Upper lobe of right lung (tissue), 1 donor: ENCODE measurements at regions not wholly inside any gene's neighbourhood (a gene's known extent, or its start where the extent isn't known, plus 50 kb on each side); places are given as distances from the start of the nearest gene placed in this dataset.
A peak's percentile ranks its signal among the peaks of the same experiment; 100 is the strongest.

Source experiments
- ATAC-seq: fragments of 200-7000 bp; cut with Tn5 transposase; one replicate; pipeline ENCODE4 v1.9.1; 2020; ENCODE audit warnings: mild to moderate bottlenecking, moderate library complexity
- DNase-seq: peaks from one replicate; pipeline ENCODE4 v3.0.0-alpha.2; 2020
- H3K27ac ChIP-seq: fragments of 200-600 bp; one replicate; pipeline ENCODE4 v1.8.0; 2022
- H3K27me3 ChIP-seq: fragments of 200-600 bp; one replicate; pipeline ENCODE4 v1.8.0; 2022; ENCODE audit warnings: mild to moderate bottlenecking
- H3K36me3 ChIP-seq: fragments of 200-600 bp; one replicate; pipeline ENCODE4 v1.8.0; 2022
- H3K4me1 ChIP-seq: fragments of 200-600 bp; one replicate; pipeline ENCODE4 v1.8.0; 2022
- H3K4me3 ChIP-seq: fragments of 200-600 bp; one replicate; pipeline ENCODE4 v1.8.0; 2022; ENCODE audit warnings: mild to moderate bottlenecking
- H3K9me3 ChIP-seq: fragments of 200-600 bp; one replicate; pipeline ENCODE4 v1.8.0; 2022
- CTCF ChIP-seq: fragments of 200-600 bp; IDR thresholded peaks from one replicate; pipeline ENCODE4 v1.8.0; 2022; ENCODE audit warnings: antibody characterized with exemption
- intact Hi-C: fragments of 100-400 bp; cut with DNase I; formaldehyde crosslinking; loops from one replicate; pipeline ENCODE4 v1.11.0; 2022
- donor health status: DM: no; HTN: yes; CAD: no; lungs with severe emphysema.

GRCh38 chr5:52708463-52708862 is 79.3 kb upstream of the ITGA1 start:
- peak overlapping the region; percentile 9 for H3K27ac ChIP-seq
- no peak overlapping the region for H3K4me3 ChIP-seq
- no peak for DNase-seq
- intact Hi-C loops, result no loop called here
- no peaks in the 10 kb centered on the region for H3K9me3 ChIP-seq
- no peaks in the 10 kb centered on the region for H3K27me3 ChIP-seq
- TF ChIP-seq CTCF, result no peak
- peaks cover 13% of the 10 kb centered on the region for H3K4me1 ChIP-seq
- no peak for ATAC-seq
- no peaks in the 10 kb centered on the region for H3K36me3 ChIP-seq

GRCh38 chr5:52709167-52709925 is 78.4 kb upstream of the ITGA1 start:
- peaks cover 13% of the 10 kb centered on the region for H3K4me1 ChIP-seq
- TF ChIP-seq CTCF, result no peak

GRCh38 chr5:52710310-52710971 is 77.3 kb upstream of the ITGA1 start:
- H3K27ac ChIP-seq, result no peak overlapping the region
- no peak for DNase-seq
- no peak overlapping the region for H3K4me3 ChIP-seq
- ATAC-seq, result no peak
- no peaks in the 10 kb centered on the region for H3K36me3 ChIP-seq
- TF ChIP-seq CTCF, result no peak
- no peaks in the 10 kb centered on the region for H3K27me3 ChIP-seq
- intact Hi-C loops, result no loop called here
- H3K9me3 ChIP-seq, result no peaks in the 10 kb centered on the region
- H3K4me1 ChIP-seq, result peaks cover 13% of the 10 kb centered on the region

More at GRCh38 chr5:52709167-52709925, 78.4 kb upstream of the ITGA1 start:
- Histone ChIP-seq H3K27me3 (no peaks in the 10 kb centered on the region), H3K27ac (no peak overlapping the region), H3K4me3 (no peak overlapping the region), H3K9me3 (no peaks in the 10 kb centered on the region), H3K36me3 (no peaks in the 10 kb centered on the region)
- DNase-seq, result no peak
- intact Hi-C loops, result no loop called here
- peak; percentile 30 for ATAC-seq

- no peak for TF ChIP-seq CTCF
- intact Hi-C loops, result no loop called here
- H3K9me3 ChIP-seq, result no peaks in the 10 kb centered on the region
- peaks cover 13% of the 10 kb centered on the region for H3K4me1 ChIP-seq
- no peak overlapping the region for H3K4me3 ChIP-seq
- H3K27me3 ChIP-seq, result no peaks in the 10 kb centered on the region
- H3K27ac ChIP-seq, result no peak overlapping the region
- no peak for ATAC-seq
- no peak for DNase-seq
- no peaks in the 10 kb centered on the region for H3K36me3 ChIP-seq
Observed at GRCh38 chr5:52710972-52711596, 76.6 kb upstream of the ITGA1 start.

GRCh38 chr5:52712354-52712753 is 75.4 kb upstream of the ITGA1 start:
- no peaks in the 10 kb centered on the region for H3K9me3 ChIP-seq
- peaks cover 13% of the 10 kb centered on the region for H3K4me1 ChIP-seq
- no peak overlapping the region for H3K4me3 ChIP-seq

More at GRCh38 chr5:52712354-52712753, 75.4 kb upstream of the ITGA1 start:
- TF ChIP-seq CTCF, result no peak
- ATAC-seq, result no peak
- Histone ChIP-seq H3K27ac (no peak overlapping the region), H3K36me3 (no peaks in the 10 kb centered on the region), H3K27me3 (no peaks in the 10 kb centered on the region)
- no peak for DNase-seq
- intact Hi-C loops, result no loop called here
